CD4-positive, alpha-beta T cell treated with Interleukin-15 for 1 hour (primary cell): ENCODE measurements at regions not wholly inside any gene's neighbourhood (a gene's known extent, or its start where the extent isn't known, plus 50 kb on each side); places are given as distances from the start of the nearest gene placed in this dataset.

Experiments
- DNase-seq: peaks from one replicate; pipeline ENCODE4 v3.0.0-alpha.2; 2020

- DNase-seq = no peak
Measured at GRCh38 chr3:177545964-177546363, 348.7 kb upstream of the TBL1XR1 start.

GRCh38 chr3:177547711-177548350 lies 350.5 kb upstream of the TBL1XR1 start:
- no peak for DNase-seq

- no peak for DNase-seq
Measured at GRCh38 chr3:177550667-177551066, 353.4 kb upstream of the TBL1XR1 start.

GRCh38 chr3:177551431-177551836 lies 354.2 kb upstream of the TBL1XR1 start:
- DNase-seq = no peak

DNA sequence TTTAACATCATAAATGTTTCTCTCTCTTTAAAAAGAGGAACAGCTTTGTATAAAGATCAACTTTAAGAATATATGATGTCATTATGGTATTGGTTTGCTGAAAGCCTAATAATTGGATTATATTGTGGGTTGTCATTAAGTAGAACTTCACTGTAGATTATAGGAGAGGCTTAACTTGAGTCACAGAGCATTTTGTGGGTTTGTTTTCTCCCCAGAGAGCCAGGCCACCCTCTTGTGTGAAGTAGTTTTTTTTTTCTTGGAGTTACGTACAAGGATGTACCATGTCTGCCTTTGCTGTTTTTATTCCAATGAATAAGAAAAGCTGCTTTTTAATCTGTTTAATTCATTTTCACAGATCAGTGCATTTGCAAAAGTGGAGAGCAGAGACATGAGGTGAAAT lies 354.8 kb upstream of the TBL1XR1 start:
- DNase-seq = no peak

GRCh38 chr3:177553012-177553411 lies 355.7 kb upstream of the TBL1XR1 start:
- no peak for DNase-seq

- no peak for DNase-seq
Measured at GRCh38 chr3:177553579-177553978, 356.3 kb upstream of the TBL1XR1 start.

GRCh38 chr3:177554895-177555759 lies 357.8 kb upstream of the TBL1XR1 start:
- DNase-seq = no peak

DNA sequence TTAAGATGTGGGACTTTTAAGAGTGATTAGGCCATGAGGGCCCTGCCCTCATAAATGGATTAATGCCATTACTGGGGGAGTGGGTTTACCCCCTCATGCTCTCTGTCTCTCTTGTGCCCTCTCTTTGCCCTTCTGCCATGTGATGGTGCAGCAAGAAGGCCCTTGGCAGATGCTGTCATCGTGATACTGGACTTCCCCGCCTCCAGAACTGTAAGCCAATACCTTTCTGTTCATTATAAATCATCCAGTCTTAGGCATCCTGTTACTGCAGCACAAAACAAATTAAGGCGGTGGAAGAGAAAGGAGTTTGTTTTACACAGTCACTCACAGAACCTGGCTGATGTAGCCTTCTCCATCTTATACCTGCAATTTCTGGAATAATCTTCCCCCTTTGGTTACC lies 360.3 kb upstream of the TBL1XR1 start:
- DNase-seq = no peak

GRCh38 chr3:177561365-177561764 lies 364.1 kb upstream of the TBL1XR1 start:
- no peak for DNase-seq

GRCh38 chr3:177561769-177562392 lies 364.6 kb upstream of the TBL1XR1 start:
- no peak for DNase-seq

DNA sequence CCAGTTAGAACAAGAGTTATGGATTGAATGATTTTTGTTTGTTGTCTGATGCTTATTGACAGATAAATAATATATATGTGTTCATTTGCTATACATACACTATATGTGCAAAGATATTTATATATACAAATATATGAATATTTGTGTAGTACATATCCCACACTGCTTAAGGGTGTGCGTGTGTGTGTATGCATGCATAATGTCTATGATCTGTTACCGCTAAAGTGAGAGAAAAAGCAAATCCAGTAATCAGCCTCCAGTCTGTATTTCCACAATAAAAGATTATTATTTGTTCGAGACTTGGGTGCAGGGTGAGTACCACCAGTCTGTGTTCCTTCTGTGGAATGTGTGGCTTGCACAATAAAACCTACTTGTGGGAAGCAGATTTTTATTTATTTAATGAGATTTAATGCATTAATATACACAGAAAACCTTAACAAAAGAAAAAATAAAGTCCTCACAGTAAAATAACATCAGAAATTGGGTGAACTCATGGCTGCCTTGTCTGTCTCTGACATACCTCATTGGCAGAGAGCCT lies 366.0 kb upstream of the TBL1XR1 start:
- no peak for DNase-seq

GRCh38 chr3:177563792-177564191 lies 366.5 kb upstream of the TBL1XR1 start:
- no peak for DNase-seq

DNA sequence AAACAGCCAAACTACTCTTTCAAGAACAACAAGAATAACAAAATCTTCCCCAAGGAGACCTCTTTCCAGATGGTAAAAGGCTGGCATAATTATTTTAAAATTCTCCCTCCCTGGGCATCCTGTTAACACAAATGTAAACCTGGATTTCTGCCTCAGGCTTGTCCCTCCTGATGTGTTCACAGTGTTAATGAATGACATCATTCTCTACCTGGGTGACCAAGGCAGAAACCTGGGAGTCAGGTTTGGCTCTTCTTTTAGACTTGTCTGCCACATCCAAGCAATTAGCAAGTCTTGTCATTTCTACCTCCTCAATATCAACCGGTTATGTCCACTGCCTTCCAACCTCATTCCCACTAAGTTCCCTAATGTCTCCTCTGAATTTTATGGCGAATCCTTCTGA lies 368.7 kb upstream of the TBL1XR1 start:
- no peak for DNase-seq

- no peak for DNase-seq
Measured at GRCh38 chr3:177567833-177568232, 370.6 kb upstream of the TBL1XR1 start.

- DNase-seq = no peak
Measured at GRCh38 chr3:177569193-177569592, 371.9 kb upstream of the TBL1XR1 start.

- no peak for DNase-seq
Measured at GRCh38 chr3:177569875-177570657, 372.8 kb upstream of the TBL1XR1 start.

DNA sequence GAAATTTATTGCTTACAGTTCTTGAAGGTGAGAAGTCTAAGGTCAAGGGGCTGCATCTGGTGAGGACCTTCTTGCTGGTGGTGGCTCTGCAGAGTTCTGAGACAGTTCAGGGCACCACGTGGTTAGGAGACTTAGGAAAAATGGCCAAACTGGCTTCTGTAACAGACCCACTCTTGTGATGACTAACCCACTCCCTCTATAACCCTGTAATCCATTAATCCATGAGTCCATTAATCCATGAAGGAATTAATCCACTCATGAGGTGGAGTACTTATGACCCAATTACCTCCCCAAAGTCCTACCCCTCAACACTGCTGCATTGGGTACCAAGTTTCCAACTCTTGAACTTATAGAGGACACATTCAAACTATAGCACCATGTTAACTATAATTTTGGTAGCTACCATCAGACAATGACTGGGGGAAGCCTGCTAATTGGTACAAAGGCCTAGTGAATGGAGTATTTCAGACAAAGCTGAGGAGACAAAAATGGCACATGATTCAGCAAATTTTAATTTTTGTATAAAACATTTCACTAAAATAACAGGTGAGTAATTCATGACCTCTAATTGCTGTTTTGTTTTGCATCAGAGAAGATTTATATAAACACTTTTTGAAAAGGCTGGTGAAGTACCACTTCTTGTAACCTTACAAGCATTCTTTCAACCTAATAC lies 374.1 kb upstream of the TBL1XR1 start:
- DNase-seq = no peak

GRCh38 chr3:177571944-177572315 lies 374.6 kb upstream of the TBL1XR1 start:
- no peak for DNase-seq

GRCh38 chr3:177574222-177574856 lies 377.1 kb upstream of the TBL1XR1 start:
- DNase-seq = no peak

- DNase-seq = no peak
Measured at GRCh38 chr3:177576746-177577145, 379.5 kb upstream of the TBL1XR1 start.

DNA sequence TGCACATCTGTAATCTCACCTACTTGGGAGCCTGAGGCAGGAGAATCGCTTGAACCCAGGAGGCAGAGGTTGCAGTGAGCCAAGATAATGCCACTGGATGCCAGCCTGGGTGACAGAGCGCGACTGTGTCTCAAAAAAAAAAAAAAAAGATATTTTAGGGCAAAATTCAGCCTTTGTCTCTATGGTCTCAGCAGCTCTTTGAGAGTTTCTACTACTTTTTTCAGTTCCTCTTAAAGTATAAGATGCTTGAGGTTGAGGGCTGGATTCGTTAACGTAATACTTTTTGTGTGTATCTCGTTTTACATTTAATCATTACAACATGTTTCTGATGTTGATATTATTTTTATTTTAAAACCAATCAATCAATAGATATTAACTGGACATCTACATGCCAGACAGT lies 381.2 kb upstream of the TBL1XR1 start:
- no peak for DNase-seq
